Panc1 (cell line): ENCODE measurements at regions not wholly inside any gene's neighbourhood (a gene's known extent, or its start where the extent isn't known, plus 50 kb on each side); places are given as distances from the start of the nearest gene placed in this dataset.

Experiments used
- ATAC-seq: fragments of 200-7000 bp; cut with Tn5 transposase; 2 replicates; pipeline ENCODE4 v1.9.1; 2020; ENCODE audit warnings: mild to moderate bottlenecking, moderate library complexity
- BruUV-seq: library from RNA; stranded (reverse); fragments of 400-500 nt; replicated peaks from 2 replicates; lab custom pipeline; 2021; lab: Mats Ljungman, UMichigan
- CTCF ChIA-PET: fragments of 300-600 bp; sonication (Branson Sonifier 250); formaldehyde crosslinking; loops from one replicate; lab custom pipeline; 2022; ENCODE audit warnings: antibody characterized with exemption; lab: Charles Lee
- POLR2A ChIA-PET: fragments of 300-600 bp; sonication (Branson Sonifier 250); formaldehyde crosslinking; loops from one replicate; lab custom pipeline; 2022; ENCODE audit warnings: antibody characterized with exemption; lab: Charles Lee
- DNase-seq: peaks from one replicate; pipeline ENCODE4 v3.0.0-alpha.2; 2010; ENCODE audit warnings: low read depth, low spot score
- H3K27ac ChIP-seq: 2 replicates; pipeline ENCODE4 v1.5.1; 2011; ENCODE audit warnings: mild to moderate bottlenecking, low read length, inconsistent platforms
- H3K27me3 ChIP-seq: fragments of 200-500 bp; sonication (Bioruptor generic); 2 replicates; pipeline ENCODE4 v1.6.0; 2014; ENCODE audit warnings: low read length, inconsistent platforms; ENCODE audit not compliant: control insufficient read depth, insufficient read depth
- H3K36me3 ChIP-seq: fragments of 200-500 bp; sonication (Bioruptor generic); 2 replicates; pipeline ENCODE4 v1.5.1; 2014; ENCODE audit warnings: inconsistent platforms, mild to moderate bottlenecking, low read length, moderate library complexity; ENCODE audit not compliant: control insufficient read depth, insufficient read depth
- H3K4me1 ChIP-seq: 2 replicates; pipeline ENCODE4 v1.5.1; 2011; ENCODE audit warnings: inconsistent platforms, mild to moderate bottlenecking, low read length, moderate library complexity; ENCODE audit not compliant: control insufficient read depth, insufficient read depth
- H3K4me3 ChIP-seq, 2 experiments: 2 replicates each; pipeline ENCODE4 v1.5.1; 2011 to 2012; ENCODE audit warnings: low read depth in 2 of 2, low read length in 2 of 2, mild to moderate bottlenecking in 2 of 2, inconsistent platforms in 1 of 2, moderate library complexity in 1 of 2
- H3K9me3 ChIP-seq: fragments of 200-500 bp; sonication (Bioruptor generic); 2 replicates; pipeline ENCODE4 v1.5.1; 2014; ENCODE audit warnings: low read depth, mild to moderate bottlenecking, inconsistent platforms, low read length, moderate library complexity; ENCODE audit not compliant: control insufficient read depth, insufficient read depth
- POLR2AphosphoS5 ChIP-seq: IDR thresholded peaks from 2 replicates; pipeline ENCODE4 v1.6.1; 2012; ENCODE audit warnings: mild to moderate bottlenecking, low read depth, low read length, moderate library complexity
- REST ChIP-seq, 2 experiments: IDR thresholded peaks; 2 replicates each; pipeline ENCODE4 v1.6.1; 2011 to 2012; ENCODE audit warnings: low read depth in 2 of 2, control low read depth in 1 of 2, low read length in 1 of 2, mild to moderate bottlenecking in 1 of 2, moderate library complexity in 1 of 2; ENCODE audit not compliant: insufficient read depth in 1 of 2
- SIN3A ChIP-seq: IDR thresholded peaks from 2 replicates; pipeline ENCODE4 v1.6.1; 2012; ENCODE audit warnings: low read depth, mild to moderate bottlenecking, low read length, moderate library complexity, borderline replicate concordance; ENCODE audit not compliant: insufficient read depth
- TCF7L2 ChIP-seq: IDR thresholded peaks from 2 replicates; pipeline ENCODE4 v1.6.1; 2011; ENCODE audit warnings: mild to moderate bottlenecking, low read depth, low read length, inconsistent platforms
- in situ Hi-C: cut with HindIII; loops from 2 replicates; pipeline ENCODE4 v1.10.0; 2016; ENCODE audit warnings: low sequenced_read_pairs, low pct_unique_long_range_greater_than_20kb
- intact Hi-C: fragments of 100-400 bp; cut with micrococcal nuclease; formaldehyde crosslinking; loops from one replicate; pipeline ENCODE4 v1.10.0; 2022; ENCODE audit not compliant: unreplicated experiment
- TF ChIP-seq, protein P1 (sequence below): fragments of 450-650 bp; IDR thresholded peaks from 2 replicates; pipeline ENCODE4 v1.5.1; 2017; ENCODE audit warnings: mild to moderate bottlenecking

GRCh38 chr7:130878785-130879184 lies 144.8 kb upstream of the KLF14 start:
- POLR2A ChIA-PET, result no interaction called here
- Histone ChIP-seq H3K9me3 (no peaks in the 10 kb centered on the region), H3K4me3 (no peak overlapping the region), H3K4me1 (peaks cover 95% of the 10 kb centered on the region), H3K27ac (peak overlapping the region; percentile 99), H3K27me3 (no peaks in the 10 kb centered on the region), H3K36me3 (peaks cover 30% of the 10 kb centered on the region)
- DNase-seq, result no peak
- no TSS peak for BruUV-seq
- CTCF ChIA-PET, result no interaction called here
- intact Hi-C loops, result no loop called here
- ATAC-seq, result no peak
- TF ChIP-seq TCF7L2 (no peak), POLR2AphosphoS5 (0 out of 2 replicates have a peak, but pooled peaks have one; percentile 2)
- in situ Hi-C loops, result no loop called here

GRCh38 chr7:130879191-130879590 lies 145.2 kb upstream of the KLF14 start:
- Histone ChIP-seq H3K27me3 (no peaks in the 10 kb centered on the region), H3K36me3 (peaks cover 32% of the 10 kb centered on the region), H3K4me3 (no peak overlapping the region), H3K9me3 (no peaks in the 10 kb centered on the region), H3K4me1 (peaks cover 95% of the 10 kb centered on the region), H3K27ac (peak overlapping the region; percentile 99)
- no TSS peak for BruUV-seq
- in situ Hi-C loops, result no loop called here
- intact Hi-C loops, result no loop called here
- ATAC-seq, result no peak
- ChIA-PET POLR2A (no interaction called here), CTCF (no interaction called here)
- TF ChIP-seq POLR2AphosphoS5 (no peak), REST (IDR thresholded peaks at IDR 0.05; ENCODE audit: insufficient read depth in 1 of 2, low read depth in 2 of 2, low read length in 1 of 2) (no peak), TCF7L2 (no peak), SIN3A (no peak)
- TF ChIP-seq, protein P1, sequence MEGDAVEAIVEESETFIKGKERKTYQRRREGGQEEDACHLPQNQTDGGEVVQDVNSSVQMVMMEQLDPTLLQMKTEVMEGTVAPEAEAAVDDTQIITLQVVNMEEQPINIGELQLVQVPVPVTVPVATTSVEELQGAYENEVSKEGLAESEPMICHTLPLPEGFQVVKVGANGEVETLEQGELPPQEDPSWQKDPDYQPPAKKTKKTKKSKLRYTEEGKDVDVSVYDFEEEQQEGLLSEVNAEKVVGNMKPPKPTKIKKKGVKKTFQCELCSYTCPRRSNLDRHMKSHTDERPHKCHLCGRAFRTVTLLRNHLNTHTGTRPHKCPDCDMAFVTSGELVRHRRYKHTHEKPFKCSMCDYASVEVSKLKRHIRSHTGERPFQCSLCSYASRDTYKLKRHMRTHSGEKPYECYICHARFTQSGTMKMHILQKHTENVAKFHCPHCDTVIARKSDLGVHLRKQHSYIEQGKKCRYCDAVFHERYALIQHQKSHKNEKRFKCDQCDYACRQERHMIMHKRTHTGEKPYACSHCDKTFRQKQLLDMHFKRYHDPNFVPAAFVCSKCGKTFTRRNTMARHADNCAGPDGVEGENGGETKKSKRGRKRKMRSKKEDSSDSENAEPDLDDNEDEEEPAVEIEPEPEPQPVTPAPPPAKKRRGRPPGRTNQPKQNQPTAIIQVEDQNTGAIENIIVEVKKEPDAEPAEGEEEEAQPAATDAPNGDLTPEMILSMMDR, result no peak
- no peak for DNase-seq

GRCh38 chr7:130880668-130881067 lies 146.7 kb upstream of the KLF14 start:
- no TSS peak for BruUV-seq
- CTCF ChIA-PET, result interaction anchor here (0.6 kb wide), 1 partner anchor 17 kb away, joined by 3 read pairs; no protein-coding TSS in a partner anchor

More at GRCh38 chr7:130880668-130881067, 146.7 kb upstream of the KLF14 start:
- peaks cover 95% of the 10 kb centered on the region for H3K4me1 ChIP-seq
- intact Hi-C loops, result no loop called here
- H3K27ac ChIP-seq, result peak overlapping the region; percentile 99
- DNase-seq (no peak), ATAC-seq (no peak)
- H3K9me3 ChIP-seq, result no peaks in the 10 kb centered on the region
- POLR2A ChIA-PET, result no interaction called here
- peaks cover 32% of the 10 kb centered on the region for H3K36me3 ChIP-seq
- in situ Hi-C loops, result no loop called here
- TF ChIP-seq SIN3A, result no peak
- TF ChIP-seq TCF7L2, result no peak
- no peak for TF ChIP-seq REST (IDR thresholded peaks at IDR 0.05; ENCODE audit: insufficient read depth in 1 of 2, low read depth in 2 of 2, low read length in 1 of 2)
- TF ChIP-seq, protein P1, result no peak
- no peaks in the 10 kb centered on the region for H3K27me3 ChIP-seq
- H3K4me3 ChIP-seq, result no peak overlapping the region
